Hypothalamus (tissue), 51 donors: ENCODE measurements at regions not wholly inside any gene's neighbourhood (a gene's known extent, or its start where the extent isn't known, plus 50 kb on each side); places are given as distances from the start of the nearest gene placed in this dataset.
A peak's percentile ranks its signal among the peaks of the same experiment; 100 is the strongest.
"Not testable (repeated sequence)": the region's sequence is repeated elsewhere in the genome, so short reads cannot be mapped to it uniquely, and the experiment has no call there.

Experiments used
- DNase-seq, 51 donors: peaks; one replicate each; lab custom pipeline; 2025; lab: John Stamatoyannopoulos, UW

DNA sequence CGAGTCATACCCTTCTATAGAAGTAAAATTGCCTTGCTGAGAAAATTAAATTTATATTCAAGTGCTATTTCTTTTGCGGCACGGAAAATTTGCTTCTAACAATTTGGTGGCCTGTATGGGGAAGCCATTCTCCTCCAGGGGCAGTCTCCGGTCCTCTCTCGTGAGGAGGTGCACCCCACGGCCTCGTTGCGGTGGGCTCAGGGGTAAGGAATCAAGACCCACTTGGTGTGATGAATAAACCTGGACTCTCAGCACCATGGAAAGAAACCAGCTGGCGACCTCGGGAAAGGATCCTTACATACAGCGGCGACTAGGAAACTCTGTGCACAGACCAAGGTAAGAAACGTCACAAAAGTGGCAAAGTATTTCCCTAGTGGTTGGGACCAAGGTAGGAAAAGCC lies 252.9 kb downstream of the DPY19L2 start:
- DNase-seq: no peak

DNA sequence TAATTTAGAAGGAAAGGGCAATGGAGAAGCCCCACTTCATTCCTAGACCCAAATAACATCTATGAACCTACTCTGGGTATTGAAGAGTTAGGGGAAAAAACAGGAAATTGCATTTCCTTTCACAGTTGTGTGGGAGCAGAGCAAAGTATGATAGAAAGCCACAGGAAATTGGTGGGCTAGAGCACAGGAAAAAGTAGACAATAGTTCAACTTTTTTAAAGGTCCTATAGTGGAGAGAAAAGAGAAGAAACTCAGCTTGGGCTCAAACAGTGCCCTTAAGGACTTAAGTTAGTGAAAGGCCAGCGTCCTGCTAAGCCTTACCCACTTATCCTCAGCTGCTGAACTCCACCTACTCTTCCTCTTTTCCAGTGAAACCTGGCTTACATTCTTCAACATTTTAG lies 258.1 kb downstream of the DPY19L2 start:
- no peak for DNase-seq

DNA sequence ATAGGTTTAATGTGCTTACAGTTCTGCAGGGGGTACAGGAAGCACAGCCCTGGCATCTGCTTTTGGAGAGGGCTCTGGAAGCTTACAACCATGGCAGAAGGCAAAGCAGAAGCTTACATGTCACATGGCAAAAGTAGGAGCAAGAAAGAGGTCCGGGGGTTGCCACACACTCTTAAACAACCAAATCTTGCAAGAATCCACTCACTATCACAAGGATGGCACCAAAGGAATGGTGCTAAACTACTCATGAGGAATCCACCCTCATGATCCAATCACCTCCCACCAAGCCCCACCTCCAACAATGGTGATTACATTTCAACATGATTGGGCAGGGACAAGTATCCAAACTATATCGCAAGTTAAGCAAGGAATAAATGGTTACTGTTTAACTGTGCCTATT lies 255.8 kb upstream of the AVPR1A start:
- no peak for DNase-seq

DNA sequence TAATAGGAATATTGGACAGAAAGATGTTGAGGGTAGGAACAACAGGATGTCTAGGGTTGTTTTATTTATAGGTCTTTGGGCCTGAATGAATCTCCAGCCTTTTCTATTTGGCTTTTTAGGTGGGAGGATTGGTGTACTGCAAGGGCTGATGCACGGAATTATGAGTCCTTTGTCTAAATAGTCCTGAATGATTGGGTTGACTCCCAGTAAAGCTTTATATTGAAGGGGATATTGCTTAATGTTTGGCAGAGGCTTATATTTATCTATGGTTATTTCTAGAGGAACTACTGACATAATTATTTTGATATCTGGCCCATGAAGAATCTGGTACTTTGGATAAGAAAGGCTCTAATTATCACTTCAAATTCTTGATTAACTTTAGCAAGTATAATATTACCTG lies 253.6 kb upstream of the AVPR1A start:
- no peak for DNase-seq

DNA sequence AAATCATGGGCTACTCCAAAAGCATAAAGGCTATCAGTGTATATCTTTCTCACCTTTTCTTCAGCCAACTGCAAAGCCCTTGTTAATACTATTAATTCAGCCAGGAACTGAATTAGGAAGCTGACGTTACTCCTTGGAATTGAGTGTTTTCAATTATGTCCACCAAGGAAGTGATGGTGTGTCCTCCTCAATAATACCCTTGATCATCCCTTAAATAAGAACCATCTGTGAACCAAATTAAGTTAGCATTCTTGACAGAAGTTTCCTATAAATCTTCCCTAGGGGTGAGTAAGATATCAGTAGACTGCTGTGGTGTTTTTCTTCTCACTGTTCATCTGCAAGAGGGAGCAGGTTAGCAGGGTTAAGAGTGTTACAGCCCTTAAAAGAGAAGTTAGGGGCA lies 252.3 kb upstream of the AVPR1A start:
- no peak for DNase-seq

DNA sequence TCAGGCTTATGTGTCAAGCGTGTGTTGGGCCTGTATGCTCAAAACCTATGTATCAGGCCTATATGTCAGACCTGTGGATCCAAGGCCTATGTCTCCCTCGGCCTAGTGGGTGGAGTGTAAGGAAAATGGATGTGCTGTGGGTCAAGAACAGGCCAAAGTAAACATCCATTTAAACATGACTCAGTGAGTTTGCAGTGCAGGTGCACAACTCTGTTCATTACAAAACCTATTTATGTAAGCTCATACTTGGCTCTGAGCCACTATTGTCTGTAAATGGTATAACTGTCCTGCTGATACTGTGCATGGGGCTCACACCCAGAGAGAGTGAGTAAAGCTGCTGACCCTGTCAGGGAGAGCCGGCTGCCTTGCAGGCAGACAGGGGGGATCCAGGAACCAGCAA lies 249.7 kb upstream of the AVPR1A start:
- no peak for DNase-seq

DNA sequence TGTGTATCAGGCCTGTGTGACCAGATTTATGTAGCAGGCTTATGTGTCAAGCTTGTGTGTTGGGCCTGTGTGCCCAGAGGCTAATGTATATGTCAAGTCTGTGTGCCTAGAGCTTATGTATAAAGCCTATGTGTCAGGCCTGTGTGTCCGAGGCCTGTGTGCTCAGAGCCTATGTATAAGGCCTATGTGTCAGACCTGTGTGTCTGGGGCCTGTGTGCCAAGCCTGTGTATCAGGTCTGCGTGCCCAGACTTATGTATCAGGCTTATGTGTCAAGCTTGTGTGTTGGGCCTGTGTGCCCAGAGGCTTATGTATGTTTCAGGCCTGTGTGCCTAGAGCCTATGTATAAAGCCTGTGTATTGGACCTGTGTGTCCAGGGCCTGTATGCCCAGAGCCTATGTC lies 249.3 kb upstream of the AVPR1A start:
- DNase-seq: no peak

DNA sequence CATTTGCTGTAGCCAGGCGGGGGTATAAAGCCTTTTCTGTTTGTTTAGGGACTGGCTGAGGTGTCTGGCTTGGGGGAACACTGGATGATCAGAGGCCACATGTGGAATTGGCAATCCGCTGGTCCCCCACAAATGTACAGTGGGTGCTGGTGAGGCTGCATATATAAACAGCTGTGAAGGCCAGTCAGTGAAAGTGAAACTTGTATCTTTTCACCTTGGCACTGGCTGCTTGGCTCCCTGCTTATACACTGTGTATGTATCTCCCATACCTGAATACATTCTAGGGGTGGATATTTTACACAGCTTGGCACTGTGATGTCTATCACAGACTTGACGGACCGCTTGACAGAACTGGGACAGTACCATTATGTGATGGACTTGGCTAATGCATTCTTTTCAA lies 246.8 kb upstream of the AVPR1A start:
- no peak for DNase-seq

DNA sequence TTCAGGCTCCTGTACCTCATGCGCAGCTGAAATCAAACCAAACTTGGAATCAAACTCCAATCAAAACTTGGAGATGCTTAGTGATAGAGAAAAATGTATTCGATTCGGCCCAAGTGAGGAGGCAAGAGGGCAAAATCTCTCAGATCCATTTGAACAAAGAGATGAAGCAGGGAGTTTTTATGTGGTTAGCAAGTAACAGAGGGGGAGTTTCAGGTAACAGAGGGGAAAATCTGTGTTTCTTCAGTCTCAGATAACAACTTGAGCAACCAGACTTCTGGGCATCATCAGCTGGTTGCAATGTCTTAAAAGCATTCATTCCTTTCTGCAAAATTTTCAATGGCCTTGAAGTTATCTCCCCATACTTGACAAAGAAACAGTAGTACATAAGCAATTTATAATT lies 245.1 kb upstream of the AVPR1A start:
- DNase-seq: no peak

DNA sequence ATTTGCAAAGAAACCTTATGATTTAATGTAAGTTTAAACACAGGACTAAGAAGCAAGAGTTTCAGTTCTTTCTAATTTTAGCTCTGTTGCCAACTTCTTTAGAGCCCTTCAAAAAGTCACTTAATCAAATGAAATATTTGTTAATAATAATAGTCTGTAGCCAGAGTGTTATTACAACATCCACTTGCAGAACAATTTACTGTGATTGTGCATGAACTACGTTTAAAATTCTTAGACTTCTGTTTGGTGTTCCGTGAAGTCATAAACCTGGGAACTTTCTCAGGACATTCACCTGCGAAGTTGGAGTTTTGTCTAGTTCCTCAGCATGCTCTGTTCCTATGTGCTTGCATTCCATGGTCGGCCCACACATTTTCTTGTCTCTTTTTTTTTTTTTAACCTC lies 244.0 kb upstream of the AVPR1A start:
- no peak for DNase-seq

DNA sequence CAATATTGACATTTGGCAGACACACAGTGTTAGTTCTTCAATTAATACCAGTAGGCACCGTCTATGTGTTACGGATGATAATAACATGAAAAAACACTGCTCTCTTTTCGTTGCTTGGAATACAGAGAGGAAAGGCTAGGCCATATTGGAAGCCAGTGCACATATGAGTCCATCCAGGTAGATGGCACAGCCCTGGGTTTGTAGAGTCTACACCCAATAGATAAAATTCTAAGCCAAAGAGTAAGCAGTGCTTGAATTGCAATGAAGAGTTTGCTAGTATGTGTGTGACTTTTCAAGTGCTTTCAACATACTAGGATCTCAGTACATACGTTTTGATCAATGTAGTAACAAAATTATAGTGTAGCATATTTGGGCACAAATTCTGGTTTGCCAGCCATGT lies 243.3 kb upstream of the AVPR1A start:
- DNase-seq: no peak

DNA sequence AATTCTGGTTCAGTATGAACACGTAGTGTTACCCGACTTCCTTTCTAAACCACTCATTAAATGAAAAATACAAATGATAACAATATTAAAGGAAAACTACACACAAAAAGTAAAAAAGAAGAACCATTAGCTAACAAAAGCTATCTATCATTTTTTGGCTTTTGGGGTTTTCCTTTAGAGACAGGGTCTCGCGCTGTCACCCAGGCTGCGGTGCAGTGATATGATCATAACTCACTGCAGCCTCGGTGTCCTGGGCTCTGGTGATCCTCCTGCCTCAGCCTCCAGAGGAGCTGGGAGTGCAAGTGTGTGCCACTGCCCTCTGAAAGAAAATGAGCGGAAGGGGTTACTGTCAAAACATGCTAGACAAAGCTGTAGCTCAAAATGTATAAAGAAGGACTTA lies 238.2 kb upstream of the AVPR1A start:
- DNase-seq: no peak

DNA sequence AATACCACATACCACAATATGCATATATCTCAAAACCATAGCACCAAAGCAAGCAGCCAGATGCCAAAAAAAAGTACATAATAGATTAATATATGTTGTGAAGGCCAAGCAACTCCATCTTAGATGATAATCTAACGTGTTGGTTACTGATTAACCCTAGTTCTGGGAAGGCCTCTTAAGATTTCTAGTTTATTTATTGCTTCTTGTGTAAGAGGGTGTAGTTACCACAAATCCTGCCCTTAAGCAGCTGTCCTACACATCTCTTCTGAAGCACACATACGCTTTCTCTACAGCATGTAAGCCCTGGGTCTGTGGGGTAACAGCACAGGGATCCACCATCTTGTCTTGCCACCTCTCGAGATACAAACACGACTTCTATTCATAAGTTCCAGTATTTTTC lies 236.8 kb upstream of the AVPR1A start:
- DNase-seq: no peak

DNA sequence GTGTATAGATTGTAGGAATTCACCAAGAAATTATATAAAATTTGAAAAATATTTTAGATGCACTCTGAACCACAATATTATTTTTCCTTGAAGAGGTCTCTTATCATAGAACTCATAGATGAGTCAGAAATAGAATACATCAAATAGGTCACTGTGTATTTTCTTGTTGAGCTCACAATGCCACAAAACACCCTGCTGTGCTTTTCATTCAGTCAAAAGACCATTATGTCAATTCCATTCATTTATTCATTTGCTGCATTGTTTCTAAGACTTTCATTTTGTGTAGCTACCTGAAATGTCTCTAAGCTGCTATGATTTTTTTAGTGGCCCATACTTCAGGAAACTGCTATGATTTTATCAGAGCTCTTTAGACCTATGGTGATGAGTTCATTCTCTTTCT lies 231.9 kb upstream of the AVPR1A start:
- DNase-seq: no peak

DNA sequence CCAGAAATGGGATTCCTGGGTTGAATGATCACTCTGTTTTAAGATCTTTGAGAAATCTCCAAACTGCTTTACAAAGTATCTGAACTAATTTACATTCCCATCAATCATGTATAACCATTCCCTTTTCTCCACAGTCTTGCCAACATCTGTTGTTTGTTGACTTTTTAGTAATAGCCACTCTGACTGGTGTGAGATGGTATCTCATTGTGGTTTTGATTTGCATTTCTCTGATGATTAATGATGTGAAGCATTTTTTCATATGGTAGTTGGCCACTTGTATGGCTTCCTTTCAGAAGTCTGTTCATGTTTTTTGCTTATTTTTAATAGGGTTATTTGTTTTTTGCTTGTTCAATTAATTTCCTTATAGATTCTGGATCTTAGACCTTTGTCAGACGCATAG lies 211.8 kb upstream of the AVPR1A start:
- DNase-seq: no peak

DNA sequence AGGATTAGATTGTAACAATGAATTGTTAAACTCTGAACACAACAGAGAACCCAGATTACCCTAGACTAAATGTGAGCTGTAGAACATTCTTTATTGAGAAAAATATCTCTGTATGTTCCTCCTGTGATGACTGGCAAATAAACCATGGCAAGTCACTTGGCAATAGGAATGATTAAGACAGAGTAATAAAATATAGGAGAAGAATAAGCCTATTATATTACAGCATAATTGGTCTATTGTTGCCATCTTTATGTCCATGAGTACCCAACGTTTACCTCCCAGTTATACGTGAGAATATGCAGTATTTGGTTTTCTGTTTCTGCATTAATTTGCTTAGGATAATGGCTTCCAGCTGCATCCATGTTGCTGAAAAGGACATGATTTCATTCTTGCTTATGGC lies 211.2 kb upstream of the AVPR1A start:
- DNase-seq: no peak

DNA sequence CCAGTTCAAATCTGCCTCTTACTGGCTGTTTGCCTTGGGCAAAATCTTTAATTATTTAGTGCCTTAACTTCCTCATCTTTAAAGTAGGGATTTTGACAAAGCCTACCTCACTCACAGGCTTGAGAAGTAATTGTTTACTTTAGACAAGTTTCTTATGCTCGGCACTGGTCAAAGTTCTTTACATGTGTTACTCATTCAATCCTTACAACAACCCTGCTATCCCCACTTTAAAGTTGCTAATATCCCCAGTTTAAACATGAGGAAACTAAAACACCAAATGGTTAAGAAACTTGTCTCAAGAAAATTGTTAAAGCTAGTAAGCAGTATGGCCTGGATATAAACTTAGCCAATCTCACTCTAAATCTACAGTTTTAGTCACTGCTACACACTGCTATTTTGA lies 204.0 kb upstream of the AVPR1A start:
- no peak for DNase-seq

DNA sequence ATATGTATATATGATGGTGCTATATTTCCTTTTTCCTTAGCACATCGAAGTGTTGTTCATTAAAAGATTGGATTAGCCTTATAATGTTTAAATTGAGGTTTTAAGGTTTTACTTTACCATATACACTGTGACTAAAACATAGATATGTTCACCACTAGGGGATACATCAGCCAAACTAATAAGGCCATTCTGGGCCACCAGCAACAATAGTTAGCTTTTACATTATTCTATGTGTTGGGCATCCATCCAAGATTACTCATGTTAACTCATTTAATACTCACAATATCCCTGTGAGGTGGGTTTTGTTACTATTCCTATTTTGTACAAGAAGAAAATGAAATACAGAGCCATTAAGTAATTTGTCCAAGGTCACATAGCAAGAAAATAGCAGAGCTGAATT lies 202.6 kb upstream of the AVPR1A start:
- DNase-seq: no peak

DNA sequence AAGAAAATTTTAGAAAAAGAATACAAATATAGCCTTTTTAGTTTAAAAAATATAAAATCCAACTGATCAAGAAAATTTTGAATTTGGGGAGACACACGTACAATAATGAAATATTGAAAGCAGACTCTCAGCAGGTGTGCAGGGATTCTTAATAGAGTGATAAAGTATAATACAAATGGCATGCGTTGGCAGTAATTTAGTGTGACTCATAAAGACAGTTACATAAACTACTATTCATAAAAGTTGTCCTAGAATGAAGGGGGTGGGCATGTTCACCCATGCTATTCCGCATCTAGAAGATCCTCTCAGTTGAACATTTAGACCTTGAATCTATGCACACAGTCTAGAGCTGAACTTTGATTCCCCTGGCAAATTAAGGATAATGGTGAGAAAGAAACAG lies 200.4 kb upstream of the AVPR1A start:
- peak in 1 of 51 donors; percentile 41 for DNase-seq

DNA sequence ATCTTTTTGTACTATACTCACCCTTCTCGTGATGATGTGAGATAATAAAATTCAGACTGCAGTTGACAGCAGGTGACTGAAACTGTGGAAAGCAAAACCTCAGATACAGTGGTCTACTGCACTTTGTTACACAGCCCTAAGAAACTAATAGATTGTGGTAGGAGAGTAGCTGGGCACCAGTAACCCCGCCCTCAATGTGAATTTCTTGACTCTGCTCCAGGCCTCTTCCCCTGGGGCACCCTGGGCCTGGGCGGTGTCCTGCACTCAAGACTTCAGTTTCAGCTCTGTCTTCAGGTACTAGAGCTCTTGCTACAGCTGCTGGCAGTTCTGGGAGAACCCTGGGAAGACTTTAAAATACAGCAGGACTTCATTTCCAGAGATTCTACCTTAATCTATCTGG lies 197.6 kb upstream of the AVPR1A start:
- no peak for DNase-seq

DNA sequence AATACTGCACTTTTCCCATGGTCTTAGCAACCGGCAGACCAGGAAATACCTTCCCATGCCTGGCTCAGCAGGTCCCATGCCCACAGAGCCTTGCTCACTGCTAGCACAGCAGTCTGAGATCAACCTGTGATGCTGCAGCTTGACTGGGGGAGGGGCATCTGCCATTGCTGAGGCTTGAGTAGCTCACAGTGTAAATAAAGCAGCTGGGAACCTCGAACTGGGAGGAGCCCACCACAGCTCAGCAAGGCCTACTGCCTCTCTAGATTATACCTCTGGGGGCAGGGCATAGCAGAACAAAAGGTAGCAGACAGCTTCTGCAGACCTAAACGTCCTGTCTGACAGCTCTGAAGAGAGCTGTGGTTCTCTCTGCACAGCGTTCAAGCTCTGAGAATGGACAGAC lies 186.2 kb upstream of the AVPR1A start:
- DNase-seq: not testable (repeated sequence)

DNA sequence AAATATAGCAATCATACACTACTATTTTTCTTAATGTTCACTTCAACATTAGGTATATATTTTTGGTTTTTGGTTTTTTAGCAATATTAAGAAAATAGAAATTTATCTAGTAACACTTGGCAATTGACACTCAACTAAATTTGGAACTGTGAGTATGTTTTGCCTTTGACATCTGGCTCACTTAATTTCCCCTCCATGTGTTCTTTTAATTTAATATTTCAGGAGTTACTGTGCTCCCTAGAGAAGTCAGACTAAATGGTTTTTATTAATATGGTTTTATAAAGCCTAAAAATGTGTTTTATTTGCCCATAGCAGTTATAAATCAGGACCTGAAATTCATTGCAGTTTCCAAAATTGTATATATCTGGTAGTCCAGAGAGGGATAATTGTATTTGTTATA lies 175.3 kb upstream of the AVPR1A start:
- DNase-seq: no peak

DNA sequence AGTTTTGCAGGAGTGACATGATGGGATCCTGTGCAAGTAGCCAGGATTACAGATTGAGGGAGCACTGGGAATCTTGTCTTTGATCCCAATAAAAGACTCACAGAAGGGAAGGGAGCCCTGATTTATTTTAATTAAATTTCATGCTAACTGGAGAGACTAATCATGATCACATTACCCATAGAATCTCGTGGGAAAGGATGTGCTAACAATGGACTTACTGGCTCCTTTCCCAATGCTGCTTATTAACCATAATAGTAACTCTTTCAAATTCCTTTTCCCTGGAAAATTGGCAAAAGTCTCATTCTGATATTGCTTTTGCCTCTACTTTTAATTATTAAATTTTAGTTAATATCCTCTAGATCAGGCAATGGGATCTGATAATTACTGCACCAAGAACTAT lies 174.8 kb upstream of the AVPR1A start:
- DNase-seq: no peak

DNA sequence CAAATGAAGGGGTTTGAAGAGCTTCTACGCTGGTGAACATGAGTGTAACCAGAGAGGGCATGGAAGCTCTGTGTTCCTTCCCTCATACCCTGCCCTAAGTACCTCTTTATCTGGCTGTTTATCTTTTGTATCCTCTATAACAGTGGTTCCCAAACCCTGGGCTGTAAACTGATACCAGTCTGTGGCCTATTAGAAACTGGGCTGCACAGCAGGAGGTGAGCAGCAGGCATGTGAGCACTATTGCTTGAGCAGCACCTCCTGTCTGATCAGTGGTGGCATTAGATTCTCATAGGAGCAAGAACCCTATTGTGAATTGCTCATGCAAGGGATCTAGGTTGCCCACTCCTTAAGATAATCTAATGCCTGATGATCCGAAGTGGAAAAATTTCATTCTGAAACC lies 172.9 kb upstream of the AVPR1A start:
- DNase-seq: no peak
